ENCODE measurements at regions not wholly inside any gene's neighbourhood (a gene's known extent, or its start where the extent isn't known, plus 50 kb on each side); places are given as distances from the start of the nearest gene placed in this dataset.

DNA sequence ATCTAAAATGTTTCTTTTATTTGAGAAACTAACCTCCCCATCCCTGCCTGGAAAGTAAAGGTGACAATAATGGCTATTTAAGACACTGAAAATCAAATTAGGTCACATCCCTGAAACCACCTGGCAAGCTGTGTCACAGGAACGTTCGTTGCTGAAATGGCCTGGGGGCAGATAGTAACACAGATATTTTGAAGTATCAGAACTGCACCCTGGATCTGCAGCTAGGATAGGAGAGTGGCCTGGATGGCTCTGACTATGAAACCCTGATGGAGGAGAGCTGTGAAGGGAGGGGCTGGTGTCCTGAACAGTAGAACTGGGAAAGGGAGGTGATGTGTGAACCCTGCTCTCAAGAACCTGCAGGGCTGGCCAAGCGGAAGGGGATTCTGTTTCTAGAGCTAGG is 648.3 kb upstream of the CFAP20DC start:
- DNase-seq = no peak

DNA sequence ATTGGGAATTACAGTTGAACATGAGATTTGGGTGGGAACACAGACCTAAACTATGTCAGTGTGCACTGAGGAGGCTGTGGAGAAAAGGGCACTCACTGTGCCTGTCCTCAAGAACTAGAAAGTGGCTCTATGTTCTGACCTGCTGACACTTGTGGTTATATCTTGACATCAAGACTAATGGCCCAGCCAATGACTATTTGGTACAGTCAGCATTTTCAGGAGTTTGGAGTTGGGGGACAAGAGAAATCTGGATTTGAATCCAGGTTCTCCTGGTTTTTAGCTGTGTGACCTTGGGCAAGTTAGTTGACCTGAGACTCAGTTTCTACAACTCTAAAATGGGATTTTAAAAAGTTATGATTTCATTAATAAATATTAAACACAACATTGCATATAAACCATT is 647.0 kb upstream of the CFAP20DC start:
- no peak for DNase-seq

DNA sequence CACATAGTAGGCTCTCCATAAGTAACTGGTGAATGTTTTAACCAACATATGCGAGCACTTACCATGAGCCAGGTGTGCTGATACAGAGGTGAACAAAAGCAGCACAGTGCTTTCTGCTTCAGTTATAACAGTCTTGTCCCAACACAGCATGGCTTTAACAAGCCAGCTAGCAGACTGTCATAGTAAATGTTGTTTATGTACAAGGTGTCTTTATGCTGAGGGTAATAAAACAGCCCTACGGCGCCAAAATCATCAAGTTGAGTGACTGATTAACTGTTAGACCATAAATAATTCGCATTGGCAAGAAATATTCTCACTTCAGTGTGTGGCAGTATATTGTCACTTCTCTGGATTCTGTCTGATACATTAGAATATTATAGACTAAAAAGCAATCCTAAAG is 646.0 kb upstream of the CFAP20DC start:
- no peak for DNase-seq

DNA sequence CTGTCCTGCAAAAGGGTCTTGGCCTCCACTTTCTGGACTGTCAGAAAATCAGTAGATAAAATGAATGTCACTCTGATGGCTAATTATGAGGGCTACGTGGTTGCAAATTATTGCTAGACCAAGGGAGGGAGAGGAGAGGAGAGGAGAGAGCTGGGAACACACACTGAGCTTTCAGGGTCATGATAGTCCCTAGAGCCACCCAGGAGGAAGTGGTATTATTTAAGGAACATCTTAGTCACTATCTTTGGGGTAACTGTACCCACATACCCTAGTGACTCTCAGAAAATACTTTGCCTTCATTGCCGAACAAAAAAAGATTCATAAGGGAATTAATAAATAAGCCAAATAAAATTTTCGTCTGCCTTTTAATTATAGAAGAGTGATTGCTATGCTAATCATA is 642.3 kb upstream of the CFAP20DC start:
- no peak for DNase-seq

DNA sequence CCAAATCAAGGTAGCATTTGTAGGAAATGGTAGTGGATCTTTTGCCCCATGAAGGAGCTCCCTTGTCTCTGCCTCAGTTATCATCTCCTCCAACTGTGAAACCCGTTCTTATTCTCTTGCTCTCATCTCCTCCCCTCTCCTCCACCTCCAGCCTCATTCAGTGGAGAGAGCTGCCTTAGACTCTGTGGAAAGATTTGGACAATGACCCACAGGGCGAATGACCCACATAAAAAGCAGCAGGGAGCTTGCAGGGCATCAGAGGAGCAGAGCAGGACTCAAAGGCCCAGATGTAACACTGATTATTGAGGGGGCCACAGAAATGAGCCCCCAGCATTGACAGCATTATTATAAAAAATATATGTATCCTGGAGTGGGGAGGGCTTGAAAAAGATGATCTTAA is 641.1 kb upstream of the CFAP20DC start:
- DNase-seq = no peak

DNA sequence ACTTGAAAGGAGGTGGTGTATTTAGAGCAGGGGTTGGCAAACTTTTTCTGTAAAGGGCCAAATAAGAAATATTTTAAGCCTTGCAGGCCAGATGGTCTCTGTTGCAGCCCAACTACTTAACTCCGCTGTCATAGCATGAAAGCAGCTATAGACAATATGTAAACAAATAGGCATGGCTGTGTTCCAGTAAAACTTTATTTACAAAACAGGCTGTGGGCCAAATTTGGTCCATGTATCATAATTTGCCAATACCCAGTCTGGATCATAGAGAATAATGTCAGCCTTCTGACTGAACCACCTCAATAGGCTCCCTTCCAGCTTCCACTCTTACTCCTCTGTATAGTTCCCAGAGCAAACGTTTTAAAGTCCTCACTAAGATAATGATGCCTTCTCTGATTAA is 638.8 kb upstream of the CFAP20DC start:
- no peak for DNase-seq

DNA sequence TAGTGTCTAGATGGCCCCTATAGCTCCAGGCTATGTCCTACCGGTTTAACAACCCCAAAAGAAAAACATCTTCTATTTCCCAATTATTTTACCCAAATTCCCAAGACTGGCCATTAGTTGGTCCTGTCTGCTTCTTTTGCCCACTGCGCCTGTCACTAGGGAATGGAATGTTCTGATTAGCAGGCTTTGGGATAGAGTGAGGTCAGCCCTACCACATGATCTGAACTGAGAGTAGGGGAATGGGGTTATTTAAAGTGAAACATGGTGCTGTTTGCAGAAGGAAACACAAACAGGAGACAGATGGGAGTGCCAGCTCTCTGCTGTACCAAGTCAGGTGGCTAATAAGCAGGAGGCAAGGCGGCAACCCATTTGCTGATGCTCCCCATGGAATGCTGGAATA is 635.6 kb upstream of the CFAP20DC start:
- no peak for DNase-seq

DNA sequence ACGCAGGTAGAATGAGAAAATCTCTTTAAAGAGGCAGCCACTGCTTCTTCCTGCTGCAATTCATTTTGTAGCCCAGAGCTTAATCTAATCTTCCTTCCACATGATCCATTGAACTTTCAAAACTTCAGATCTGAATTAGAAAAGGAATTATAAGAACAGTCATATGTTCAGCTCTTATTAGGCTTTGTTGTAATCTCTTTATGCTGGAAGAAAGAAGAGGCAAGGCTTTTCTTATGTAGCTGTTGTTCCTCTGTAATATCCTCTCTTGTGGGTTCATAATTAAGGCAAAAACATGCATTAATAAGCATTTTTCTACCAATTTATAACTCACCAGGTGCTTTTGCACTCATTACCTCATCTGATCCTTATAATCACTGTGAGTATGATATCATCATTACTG is 634.9 kb upstream of the CFAP20DC start:
- no peak for DNase-seq

DNA sequence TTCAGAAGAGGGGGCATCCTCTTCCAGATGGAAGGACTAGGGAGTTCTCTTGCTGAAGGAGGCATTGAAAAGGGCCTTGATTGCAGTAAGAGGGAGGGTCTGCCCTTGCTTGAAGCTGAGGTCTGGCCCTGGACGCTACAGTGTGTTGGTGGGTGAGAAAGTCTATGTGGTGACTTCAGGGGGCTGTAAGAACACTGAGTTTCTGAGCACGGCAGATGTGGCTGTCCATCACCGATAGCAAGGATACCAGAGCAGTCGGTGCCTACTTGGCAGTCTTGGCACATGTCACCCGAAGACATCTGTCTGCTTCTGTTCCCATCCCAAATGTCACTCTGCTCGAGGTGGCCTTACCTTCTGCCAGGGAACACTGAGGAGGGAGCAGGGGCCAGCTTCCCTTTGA is 631.1 kb upstream of the CFAP20DC start:
- DNase-seq = no peak

DNA sequence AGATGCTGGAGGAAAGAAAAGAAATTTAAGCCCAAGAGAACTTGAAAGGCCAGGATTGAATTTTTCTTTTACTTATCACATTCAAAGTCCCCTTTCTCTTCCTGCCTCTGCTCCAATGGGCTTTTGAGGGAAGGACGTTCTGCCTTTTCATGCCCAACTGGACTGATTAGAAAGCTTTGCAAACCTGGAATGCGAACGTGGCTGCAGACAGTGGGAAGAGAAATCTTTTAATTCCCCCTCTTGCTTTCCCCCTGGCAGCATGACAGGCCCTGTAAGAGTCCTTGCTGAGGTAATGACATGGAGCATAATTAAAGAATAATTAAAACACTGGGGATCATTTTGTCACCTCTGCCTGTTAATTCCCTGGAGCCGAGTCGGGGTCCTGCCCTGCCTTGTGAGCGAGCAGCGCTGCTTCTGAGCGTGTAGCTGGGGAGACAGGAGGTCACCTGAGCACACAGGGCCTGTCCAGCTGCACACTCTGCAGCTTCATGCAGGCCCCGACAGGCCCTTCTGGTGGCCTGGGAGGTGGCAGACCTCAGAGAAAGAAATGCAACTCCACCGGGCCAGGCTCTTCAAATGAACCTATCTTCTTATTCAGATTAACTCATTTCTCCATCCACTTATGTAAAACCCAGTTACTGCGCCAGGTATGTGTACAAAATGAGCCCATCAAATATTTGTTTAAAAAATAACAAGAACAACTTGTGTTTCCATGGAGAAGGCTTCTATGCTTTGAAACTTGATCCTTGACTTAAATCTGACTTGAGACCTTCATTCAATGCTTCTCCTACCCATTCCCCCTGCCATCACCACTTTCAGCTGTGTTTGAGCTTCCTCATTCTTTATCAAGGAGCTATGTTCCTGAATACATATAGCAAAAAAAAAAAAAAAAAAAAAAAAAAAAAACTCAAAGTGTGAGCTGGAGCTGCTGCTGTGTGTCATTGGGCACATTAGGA is 628.2 kb upstream of the CFAP20DC start:
- DNase-seq = peak; percentile 11

DNA sequence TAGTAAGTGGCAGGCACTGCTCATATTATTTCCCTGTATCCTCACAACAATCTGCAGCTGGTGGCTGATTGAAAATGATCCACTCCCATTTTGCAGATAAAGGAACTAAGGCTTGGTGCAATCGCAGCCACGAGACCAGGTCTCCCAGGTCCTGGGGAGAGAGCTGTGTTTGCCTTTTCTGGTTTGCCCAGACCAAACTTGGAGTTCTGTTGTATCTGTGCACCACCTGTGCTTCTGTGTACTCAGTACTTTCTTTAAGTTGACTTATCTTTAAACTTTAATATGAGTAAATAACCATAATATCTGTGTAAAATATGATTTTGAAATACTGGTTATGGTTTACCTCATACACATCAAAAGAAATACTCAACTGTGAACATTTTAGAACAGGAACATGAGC is 625.7 kb upstream of the CFAP20DC start:
- no peak for DNase-seq

DNA sequence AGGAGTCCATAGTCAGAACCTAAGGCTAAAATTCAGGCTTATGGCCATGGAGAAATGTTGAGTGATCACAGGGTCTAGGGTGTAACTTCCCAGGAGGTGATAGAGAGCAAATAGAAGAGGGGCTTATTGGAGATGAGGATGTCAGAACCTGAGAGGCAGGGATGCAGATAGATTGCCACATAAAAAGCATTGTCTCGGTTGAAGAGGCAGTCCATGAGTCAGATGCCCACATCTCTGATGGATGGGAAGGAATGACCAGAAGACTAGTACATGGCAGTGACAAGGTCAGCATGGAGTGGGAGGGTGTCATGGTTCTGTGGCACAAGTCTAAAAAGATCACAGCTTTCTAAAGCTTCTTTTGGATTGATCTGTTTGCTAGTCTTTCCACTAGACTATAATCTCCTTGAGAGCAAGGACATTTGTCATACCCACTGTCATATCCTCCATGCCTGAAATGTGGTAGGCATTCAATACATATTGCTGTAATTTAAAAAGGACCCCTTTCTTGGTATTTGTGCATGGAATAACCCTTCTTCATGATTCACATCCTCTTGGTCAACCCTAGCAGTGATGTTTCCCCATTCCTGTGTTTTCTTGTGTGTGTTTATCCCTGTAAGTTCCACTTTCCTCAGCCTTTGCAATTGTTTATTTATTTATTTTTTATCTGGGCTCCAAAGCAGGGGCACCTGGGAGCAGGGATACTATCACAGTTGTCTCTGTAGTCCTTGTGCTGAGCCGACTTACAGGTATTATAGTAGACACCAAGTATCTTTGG is 613.4 kb upstream of the CFAP20DC start:
- DNase-seq = no peak

DNA sequence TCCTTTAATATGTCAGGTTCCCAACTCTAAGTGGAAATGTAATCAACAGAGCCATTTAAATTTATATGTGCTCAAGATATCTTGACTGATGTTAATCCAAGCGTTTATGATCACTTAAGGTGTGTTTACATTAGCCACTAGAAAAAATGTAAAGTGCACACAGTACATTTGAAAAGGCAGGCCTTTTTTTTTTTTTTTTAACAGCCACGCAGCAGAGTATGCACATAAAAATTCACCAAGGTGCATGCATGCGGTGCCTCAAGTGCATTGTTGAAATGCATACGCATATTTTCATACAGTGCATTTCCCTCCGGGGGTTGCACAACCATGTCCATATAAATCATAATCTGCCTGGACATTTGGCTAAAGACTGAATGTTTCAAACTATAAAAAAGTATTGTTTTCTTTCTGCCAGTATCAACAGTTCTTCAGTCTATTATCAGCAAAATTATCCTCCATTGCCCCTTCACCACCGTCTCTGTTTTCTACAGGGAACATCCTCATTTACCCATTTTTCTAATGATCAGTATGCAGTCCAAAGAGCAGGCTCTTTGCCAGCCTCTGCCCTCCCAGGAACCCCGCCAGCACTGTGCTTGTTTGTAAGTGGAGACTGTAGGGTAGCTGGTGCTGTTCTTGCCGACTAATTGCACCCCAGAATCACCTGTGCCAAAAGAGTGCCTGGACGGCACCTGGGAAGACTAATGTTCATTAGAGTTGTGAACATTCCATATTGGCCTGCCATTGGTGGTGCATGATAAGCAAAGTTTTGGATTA is 611.2 kb upstream of the CFAP20DC start:
- DNase-seq = peak; percentile 25

DNA sequence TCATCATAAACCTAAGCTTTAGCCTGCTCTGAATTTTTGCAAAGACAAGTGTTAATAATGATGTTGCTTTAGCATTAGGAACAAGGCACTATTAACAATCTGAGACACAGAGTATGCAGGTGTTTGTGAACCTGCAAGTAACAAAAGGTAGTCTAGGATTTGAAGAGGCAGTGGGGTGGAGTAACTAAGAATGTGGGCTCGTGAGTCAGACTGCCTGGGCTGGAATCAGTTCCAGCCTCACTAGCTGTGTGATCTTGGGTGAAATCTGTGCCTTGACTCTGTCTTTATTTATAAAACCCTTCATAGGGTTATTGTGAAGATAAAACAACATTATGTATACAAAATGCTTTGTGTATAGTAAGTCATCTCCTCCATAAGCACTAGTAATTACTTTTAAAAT is 610.6 kb upstream of the CFAP20DC start:
- DNase-seq = no peak

DNA sequence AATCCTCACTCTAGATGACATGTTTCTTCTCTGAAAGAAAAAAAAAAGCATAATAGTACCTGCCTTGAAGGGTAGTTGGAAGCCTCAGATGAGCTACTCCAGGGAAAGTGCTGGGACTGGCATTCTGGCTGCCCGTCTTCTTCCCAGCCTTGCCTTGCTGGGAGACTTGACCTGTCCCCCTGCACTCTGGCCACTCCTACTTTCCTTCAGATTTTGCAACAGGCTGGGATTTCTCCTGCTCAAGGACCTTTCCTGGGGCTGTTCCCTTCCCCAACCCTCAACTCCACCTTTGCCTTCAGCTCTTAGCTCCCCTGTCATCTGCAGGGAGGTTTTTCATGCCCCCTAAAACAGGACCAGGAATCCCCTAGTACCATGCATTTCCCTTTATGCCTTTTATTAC is 609.9 kb upstream of the CFAP20DC start:
- no peak for DNase-seq

DNA sequence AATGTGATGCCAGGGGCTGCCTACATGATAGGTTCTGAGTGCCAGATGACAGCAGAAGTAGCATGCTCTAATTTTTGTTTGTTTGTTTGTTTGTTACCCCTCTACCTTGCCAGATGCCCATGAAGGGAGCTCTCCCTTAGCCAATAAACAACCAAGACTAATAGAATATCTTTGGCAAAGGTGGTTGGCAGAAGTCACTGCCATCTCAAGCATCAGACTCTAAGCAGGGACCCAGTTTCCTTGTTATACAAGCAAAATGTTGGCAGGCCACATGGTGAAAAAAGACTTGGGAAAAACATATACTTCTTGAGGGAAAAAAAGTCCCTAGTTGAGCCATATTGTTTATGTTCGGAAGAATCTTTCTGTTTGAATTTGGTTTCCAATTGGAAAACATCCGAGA is 609.0 kb upstream of the CFAP20DC start:
- no peak for DNase-seq

DNA sequence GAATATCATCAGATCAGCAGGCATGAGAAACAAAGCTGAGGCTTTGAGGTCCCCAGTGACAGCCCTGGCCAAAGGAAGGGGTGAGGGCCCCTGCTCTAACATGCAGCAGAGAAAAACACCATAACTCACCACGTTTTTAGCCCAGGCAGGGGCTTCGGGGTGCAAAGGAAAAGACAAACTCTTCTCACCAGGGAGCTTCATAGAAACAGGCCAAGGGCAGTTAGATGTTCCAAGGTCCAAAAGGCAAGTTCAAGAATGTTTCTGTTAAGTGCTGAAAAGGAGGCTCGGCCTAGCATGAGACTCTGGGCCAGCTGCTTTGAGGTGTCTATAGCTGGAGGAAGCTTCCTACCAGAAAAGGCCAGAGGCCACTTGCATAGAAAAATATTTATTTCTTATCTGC is 608.4 kb upstream of the CFAP20DC start:
- DNase-seq = no peak

DNA sequence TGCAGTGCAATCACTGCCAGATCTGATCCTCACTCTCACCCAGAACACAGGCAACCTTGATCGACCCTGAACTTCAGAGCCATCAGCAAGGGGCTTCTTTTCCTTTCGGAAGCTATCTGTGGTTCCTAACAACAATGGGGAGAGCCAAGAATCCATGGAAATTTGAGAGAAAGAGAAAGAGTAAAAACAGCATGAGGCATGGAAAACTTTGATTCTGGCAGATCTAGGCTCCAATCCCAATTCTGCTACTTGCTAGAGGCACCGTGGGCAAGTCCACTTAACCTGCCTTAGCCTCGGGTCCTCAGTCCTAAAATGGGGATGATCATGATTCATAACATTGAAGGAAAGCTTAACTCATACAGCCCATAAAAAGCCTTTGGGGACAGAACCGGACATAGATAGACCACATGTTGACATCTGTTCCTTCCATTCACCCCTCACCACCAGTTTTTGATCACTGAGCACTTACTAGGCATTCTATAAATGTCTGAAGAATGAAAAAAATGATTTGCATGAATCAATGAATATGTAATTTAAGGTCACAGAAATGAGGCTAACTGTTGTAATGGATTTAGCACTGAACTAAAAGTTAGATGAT is 605.7 kb upstream of the CFAP20DC start:
- DNase-seq = no peak

DNA sequence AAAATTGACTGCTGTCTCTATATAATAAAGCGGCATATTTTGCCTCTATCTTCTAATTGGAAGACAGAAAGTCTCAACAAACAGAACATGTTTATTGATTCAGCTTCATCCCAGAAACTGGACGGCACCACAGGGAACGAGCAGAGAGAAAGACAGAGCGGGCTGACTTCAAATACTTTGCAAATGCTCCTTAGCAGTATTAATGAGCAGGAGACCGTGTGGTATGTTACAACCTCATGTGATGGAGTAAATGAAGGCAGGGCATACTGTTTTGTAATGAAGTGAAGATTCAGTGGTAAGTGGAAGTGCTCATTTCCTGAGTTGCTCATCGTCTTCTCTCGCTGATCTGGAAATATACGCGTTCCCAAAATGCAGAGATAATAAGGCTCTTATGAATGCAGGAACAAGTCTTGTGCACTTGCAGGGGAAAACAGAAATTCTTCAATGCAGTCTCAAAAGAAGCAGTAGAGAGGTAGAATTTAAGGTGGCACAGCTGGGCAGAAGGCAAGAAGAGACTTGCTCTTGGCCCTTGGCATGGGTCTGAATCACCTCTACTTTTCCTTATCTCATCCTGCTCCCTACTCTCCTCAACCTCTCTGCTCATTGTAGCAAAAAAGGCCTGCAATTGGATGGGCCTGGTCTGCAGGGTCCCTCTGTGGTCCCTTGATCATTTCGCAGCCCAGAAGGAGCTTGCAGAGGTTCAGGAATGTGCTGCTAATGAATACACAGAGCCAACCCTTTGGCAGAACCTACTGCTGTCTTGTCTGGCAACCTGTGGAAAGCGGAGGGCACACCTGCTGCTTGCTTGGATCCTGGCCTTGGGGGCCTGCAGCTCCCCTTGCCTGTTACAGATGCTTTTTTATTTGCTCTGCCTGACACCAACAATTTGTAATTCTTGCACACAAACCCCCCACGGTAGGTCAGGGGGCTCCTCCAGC is 604.9 kb upstream of the CFAP20DC start:
- DNase-seq = no peak

DNA sequence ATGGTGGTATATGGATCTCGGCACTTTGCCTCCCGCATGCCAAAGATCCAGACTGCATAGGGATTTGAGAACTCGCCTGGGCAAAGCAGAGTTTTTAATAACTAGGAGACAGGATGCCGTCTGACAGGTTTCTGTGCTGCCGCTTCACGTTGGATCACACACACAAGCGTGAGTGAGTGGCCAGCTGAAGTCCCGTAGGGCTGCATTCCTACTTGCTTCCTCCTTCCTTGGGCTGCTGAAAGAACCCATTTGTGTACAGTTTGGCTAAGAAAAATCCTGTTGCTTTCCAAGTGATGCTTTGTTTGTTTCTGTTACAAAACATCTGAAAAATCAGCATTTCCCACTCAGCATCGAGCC is 604.3 kb upstream of the CFAP20DC start:
- DNase-seq = no peak

DNA sequence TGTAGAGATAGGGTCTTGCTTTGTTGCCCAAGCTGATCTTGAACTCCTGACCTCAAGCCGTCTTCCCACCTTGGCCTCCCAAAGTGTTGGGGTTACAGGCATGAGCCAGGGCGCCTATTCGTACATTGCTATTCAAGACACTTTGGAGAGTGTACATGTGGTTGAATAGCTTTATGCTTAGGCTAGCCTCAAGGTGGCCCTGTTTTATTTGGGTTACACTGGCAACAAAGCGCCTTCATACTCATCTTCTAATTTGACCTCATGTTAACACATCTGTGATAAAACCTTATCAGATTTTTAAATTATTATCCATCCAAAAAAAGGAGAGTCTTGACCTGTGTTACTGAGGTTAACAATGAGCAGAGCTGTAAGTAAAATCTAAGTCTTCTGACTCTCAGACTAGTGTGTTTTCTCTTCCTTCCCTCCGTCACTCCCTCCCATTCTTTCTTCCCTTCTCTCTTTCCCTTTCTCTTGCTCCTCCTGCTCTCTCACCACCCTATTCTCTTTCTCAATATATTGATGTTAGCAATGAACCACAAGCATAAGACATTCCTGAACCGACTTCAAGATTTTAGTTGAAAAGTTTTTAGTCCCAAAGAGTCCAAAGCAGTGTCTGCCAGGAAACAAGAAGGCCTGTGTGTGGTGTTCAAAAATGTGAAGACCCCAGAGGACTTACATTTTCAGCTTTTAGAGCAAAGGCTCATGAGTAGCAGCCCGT is 603.7 kb upstream of the CFAP20DC start:
- DNase-seq = no peak

All from NCI-H510A (cell line).